ENCODE measurements at regions not wholly inside any gene's neighbourhood (a gene's known extent, or its start where the extent isn't known, plus 50 kb on each side); places are given as distances from the start of the nearest gene placed in this dataset.

DNA sequence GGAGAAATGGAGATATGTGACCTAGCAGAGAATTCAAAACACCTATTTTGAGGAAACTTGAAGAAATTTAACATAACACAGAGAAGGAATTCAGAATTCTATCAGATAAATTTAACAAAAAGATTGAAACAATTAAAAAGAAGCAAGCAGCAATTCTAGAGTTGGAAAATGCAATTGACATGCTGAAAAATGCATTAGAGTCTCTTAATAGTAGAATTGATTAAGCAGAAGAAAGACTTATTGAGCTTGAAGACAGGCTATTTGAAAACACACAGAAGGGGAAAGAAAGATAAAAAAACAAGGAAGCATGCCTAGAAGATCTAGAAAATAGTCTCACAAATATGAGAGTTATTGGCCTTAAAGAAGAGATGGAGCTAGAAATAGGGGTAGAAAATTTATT, 87.8 kb upstream of the SLC1A1 start:
- TF ChIP-seq, protein P1, sequence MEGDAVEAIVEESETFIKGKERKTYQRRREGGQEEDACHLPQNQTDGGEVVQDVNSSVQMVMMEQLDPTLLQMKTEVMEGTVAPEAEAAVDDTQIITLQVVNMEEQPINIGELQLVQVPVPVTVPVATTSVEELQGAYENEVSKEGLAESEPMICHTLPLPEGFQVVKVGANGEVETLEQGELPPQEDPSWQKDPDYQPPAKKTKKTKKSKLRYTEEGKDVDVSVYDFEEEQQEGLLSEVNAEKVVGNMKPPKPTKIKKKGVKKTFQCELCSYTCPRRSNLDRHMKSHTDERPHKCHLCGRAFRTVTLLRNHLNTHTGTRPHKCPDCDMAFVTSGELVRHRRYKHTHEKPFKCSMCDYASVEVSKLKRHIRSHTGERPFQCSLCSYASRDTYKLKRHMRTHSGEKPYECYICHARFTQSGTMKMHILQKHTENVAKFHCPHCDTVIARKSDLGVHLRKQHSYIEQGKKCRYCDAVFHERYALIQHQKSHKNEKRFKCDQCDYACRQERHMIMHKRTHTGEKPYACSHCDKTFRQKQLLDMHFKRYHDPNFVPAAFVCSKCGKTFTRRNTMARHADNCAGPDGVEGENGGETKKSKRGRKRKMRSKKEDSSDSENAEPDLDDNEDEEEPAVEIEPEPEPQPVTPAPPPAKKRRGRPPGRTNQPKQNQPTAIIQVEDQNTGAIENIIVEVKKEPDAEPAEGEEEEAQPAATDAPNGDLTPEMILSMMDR (IDR thresholded peaks at IDR 0.05; ENCODE audit: low read depth, low read length), result no peak
- no peak for TF ChIP-seq EZH2phosphoT487 (IDR thresholded peaks at IDR 0.05; ENCODE audit: low read depth)

Measured in OCI-LY3 (cell line).